GM04503 (cell line): ENCODE measurements at regions not wholly inside any gene's neighbourhood (a gene's known extent, or its start where the extent isn't known, plus 50 kb on each side); places are given as distances from the start of the nearest gene placed in this dataset.

ENCODE experiments used
- DNase-seq: peaks from one replicate; pipeline ENCODE4 v3.0.0-alpha.2; 2012; ENCODE audit warnings: low read depth

DNA sequence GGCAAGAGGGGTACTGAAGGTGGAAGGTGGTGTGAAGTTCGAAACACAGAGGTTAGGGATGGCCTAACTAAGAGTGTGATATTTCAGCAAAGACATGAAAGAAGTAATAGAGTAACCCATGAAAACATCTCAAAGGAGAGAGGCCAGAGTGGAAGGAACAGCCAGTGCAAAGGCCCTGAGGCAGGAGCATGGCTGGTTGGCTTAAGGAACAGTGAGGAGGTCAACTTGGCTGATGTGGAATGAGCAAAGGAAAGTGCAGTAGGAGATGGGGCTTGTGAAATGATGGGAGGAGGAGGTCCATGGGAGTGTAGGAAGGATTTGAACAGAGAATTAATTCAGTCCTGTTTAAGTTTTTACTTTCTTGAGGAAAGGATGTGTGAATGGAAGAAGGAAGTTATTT, 178.3 kb upstream of the ZNF608 start:
- DNase-seq: no peak

DNA sequence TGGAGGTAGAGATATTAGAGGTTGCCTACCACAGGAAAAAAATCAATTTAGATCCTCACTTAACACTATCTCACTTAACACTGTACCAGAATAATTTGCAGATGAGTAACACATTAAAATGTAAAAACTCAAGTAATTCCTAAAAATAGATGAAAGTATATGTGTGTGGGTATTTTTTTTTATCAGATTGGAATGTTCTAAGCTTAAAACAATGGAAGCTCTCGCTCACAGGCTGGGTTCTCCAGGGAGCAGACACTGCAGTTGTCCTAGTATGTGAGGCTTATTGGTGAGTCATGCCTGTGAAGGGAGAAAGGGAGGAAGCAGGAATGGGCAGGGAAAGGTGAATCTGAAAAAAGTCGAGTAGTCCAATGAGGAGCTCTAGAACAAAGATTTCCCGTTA, 181.3 kb upstream of the ZNF608 start:
- no peak for DNase-seq

GRCh38 chr5:124929000-124929399, 182.6 kb upstream of the ZNF608 start:
- no peak for DNase-seq

- DNase-seq: peak; percentile 47
These were observed 186.6 kb upstream of the ZNF608 start for GRCh38 chr5:124932791-124933600.

DNA sequence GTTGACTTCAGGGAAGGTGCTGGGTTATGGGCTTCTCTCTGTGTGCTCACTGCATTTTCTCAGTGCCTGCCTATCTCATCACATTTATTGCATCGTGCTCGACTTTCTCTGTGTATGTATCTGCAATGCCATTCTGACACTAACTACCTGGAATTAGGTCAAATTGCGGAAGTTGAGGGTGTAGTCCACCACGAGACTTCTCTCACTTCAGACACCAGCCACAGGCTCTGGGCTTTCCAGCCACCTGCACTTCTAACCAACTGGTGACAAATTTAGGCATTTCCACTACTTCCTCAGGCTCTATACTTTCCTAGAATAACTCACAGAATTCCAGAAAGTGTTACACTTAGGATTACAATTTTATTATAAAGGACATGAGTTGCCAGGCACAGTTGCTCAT, 188.6 kb upstream of the ZNF608 start:
- no peak for DNase-seq

- DNase-seq: no peak
These were observed 190.1 kb upstream of the ZNF608 start for GRCh38 chr5:124936626-124936933.

DNA sequence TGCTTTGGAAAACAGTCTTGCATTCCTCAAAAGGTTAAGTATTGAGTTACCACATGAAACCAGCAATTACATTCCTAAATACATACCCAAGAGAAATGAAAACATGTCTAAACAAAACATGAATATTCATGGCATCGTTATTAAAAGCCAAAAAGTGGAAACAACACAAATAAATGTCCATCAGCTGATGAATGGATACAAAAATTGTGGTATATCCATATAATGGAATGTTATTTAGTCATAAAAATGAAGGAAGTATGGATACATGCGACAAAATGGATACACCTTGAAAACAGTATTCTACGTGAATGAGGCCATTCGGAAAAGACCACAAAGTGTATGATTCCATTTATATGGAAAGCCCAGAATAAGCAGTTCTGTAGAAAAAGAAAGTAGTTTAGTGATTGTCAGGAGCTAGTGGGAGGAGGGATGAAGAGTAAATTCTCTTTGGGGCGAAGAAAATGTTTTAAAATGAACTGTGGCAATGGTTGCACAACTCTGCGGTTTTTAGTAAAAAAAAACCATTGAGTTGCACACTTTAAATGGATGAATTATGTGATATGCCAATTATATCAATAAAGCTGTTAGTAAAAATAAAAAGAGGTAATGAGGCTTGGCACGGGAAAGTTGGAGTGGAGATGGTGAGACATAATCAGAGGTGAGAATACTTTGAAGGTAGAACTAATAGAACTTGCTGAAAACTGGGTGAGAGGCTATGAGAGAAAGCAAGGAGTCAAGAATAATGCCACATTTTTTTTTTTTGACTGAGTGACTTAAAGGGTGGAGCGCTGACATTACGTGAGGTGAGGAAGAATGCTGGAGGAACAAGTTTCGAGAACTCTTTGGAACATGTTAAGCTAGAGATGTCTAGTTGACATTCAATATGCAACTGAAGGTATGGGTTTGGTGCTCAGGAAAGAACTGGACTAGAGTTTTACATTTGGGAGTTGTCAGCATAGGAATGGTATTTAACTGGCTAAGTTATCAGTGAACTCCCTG, 194.9 kb upstream of the ZNF608 start:
- no peak for DNase-seq

GRCh38 chr5:124948062-124948753, 201.8 kb upstream of the ZNF608 start:
- no peak for DNase-seq

DNA sequence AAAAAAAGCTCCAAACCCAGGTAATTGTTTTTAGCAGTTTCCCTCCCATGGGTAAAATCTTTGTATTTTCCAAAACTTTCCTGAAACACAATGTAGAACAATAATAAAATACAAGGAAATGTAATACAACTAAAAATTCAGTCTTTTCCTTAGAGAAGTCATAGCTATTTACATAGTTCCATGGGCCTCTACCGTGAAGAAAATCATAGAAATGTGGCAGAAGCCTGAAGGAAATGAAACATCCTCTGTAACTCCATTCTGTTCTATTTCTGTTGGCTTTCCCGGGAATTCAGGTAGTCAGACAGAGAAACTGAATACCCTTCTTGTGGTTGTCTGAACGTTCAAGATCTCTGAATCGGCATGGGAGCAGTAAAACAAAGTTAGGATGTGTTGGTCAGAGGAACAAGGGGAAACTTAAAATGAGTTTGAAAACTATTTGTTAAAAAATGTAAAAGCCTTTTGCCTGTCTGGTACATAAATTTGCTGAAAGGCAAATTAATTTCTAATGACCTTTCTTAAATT, 202.4 kb upstream of the ZNF608 start:
- no peak for DNase-seq

DNA sequence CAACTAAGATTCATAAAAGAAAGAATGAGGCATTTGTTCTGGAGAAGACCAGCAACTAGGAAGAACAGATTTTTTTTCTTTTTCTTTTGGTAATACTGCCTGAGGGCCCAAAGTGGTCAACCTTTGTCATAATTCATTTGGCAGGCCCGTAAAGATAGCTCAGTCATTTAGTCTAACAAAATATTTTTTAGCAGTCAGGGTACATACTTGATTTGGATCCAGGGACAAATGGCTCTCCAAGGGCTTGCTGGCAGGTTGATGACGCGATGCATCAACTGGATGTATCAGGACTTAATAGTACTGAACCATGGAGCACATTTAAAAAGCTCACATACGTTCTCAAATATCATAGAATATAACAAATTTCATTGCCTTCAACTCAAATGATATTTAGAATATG, 203.4 kb upstream of the ZNF608 start:
- DNase-seq: no peak

- no peak for DNase-seq
These were observed 204.7 kb upstream of the ZNF608 start for GRCh38 chr5:124951105-124951504.

DNA sequence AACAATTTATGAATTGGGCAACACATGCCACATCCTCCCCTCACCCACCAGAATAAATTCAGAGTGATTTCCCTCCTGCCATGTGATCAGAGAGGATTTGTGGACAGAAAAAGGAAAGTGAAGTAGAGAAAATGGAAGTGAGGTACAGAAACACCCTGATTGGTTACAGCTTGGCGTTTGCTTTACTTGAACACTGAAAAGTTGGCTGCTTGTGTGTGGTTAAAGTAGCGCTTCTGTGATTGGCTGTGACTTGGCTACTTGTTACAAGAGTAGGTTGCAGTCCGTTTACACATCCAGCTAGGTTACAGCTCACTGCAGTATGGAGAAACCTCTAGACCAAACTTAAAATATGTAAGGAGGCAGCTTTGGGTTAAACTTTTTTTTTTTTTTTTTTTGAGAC, 205.2 kb upstream of the ZNF608 start:
- DNase-seq: no peak

GRCh38 chr5:124952079-124952478, 205.6 kb upstream of the ZNF608 start:
- DNase-seq: no peak

GRCh38 chr5:124952566-124952965, 206.1 kb upstream of the ZNF608 start:
- DNase-seq: no peak

DNA sequence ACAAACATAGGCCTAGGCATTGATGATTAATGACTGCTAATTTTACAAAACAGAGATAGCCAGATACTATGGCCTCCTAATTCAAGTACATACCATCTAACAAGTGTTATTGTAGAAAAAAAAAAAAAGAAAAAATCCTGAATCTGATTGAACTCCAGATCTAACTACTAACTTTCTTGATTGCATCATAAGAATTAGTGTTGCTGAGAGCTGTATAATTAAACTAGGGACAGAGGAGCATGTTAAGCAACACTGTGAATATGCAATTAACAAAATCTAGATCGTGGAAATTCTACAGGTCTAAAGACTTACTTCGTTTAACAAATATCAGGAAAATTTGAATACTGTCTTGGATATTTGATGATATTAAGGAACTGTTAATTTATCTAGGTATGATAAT, 208.3 kb upstream of the ZNF608 start:
- DNase-seq: no peak

DNA sequence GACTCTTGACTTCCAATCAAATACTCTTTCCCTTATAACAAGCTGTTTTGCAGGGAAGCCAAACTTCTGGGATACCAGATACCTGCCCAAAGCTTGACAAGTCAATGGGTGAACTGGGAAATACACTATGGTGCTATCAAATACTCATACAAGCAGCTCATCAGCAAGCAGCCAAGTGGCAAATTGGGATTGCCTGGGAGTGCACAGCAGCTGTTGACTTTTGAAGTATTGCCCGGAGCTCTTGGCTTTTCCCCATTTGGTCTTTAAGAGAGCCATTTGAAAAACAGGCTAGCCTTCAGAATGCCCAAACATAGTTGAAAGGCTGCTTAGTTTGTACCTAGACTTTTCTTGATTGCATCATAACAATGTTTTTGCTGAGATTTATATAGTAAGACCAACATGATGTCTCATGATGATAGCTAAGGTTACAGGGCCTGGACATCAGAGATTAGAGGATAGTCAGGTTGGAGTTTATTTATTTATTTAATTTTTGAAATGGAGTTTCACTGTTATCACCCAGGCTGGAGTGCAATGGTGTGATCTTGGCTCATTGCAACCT, 210.1 kb upstream of the ZNF608 start:
- no peak for DNase-seq

GRCh38 chr5:124957063-124957462, 210.6 kb upstream of the ZNF608 start:
- no peak for DNase-seq

DNA sequence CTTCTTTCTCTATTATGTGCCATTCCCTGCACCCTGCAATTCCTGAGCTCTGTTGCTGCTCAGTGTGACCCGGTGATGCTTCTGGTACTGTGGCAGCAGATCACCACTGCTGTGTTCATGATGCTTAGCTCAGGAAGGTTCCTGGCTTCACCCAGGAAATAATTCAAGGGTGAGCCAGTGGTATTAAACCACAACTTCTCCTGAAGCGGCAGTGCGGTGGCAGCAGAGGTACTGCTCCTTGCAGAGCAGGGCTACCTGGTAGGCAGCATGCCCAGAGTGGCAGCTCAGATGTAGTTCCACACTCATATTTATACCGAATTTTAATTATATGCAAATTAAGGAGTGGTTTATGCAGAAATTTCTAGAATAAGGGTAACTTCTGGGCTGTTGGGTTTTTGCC, 213.8 kb upstream of the ZNF608 start:
- DNase-seq: no peak

- DNase-seq: no peak
These were observed 215.1 kb upstream of the ZNF608 start for GRCh38 chr5:124961521-124961920.

DNA sequence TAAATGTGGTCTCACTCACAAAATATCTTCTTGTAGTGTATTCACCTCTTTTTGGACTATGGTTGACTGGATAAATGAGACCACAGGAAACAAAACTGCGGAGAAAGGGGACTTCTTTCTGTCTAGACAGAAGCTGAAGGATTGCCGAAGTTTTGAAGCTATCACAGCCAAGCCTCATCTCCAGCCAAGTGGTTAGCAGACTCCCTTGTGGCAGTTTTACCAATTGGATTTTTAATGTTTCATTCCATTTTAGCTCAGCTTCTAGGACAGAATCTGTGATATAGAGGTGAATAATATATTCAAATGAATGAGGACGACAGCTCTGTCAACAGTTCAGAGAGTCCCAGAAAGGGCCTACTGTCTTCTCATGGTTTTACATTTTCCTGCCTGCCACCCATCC, 215.7 kb upstream of the ZNF608 start:
- DNase-seq: no peak

- no peak for DNase-seq
These were observed 216.3 kb upstream of the ZNF608 start for GRCh38 chr5:124962735-124963134.
